ENCODE measurements at regions not wholly inside any gene's neighbourhood (a gene's known extent, or its start where the extent isn't known, plus 50 kb on each side); places are given as distances from the start of the nearest gene placed in this dataset.
"Not testable (repeated sequence)": the region's sequence is repeated elsewhere in the genome, so short reads cannot be mapped to it uniquely, and the experiment has no call there.

DNA sequence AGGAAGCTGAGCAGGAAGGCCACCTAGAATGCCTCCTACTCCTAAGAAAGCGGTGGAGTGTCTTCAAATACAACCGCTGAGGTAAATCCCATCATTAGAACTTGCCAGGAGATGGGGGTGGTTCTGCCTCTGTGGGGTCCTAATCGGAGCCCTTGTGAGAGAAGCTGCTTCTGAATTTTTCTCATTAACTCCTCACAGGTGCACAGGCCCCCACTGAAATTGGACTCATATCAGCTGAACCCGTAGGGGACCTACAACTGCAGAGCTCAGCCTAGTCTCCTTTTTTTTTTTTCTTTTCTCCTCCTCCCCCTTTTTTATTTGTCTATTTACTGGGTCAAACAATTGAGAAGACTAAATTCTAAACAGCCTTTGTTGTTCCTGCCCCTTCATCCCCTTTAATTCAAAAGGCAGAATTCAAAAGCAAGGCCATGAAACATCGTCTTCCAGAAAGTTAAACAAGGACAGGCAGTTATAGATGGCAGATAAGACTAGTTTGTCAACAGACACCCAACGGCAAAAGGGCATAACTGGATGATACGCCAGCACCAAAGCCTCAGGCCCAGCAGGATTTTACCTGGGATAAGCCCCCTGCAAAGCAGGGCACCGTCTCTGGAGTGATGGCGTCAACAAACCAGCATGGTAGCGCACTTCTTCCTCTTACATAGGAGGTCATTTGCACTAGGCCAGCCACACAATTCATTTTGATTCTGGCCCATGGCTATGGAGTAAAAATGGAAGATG is 213.7 kb upstream of the HES1 start:
- Histone ChIP-seq H3K4me1 (ENCODE audit: control insufficient read depth in 4 of 4, insufficient read depth in 4 of 4, low read length in 3 of 4) (no peaks in the 10 kb centered on the region), H3K9me3 (ENCODE audit: control insufficient read depth in 4 of 4, low read length in 3 of 4) (peaks cover 0 to 2% (median 0%) of the 10 kb centered on the region in 4 donors), H3K27me3 (ENCODE audit: control insufficient read depth in 4 of 4, insufficient read depth in 4 of 4, low read length in 3 of 4) (no peaks in the 10 kb centered on the region), H3K27ac (ENCODE audit: low read depth in 1 of 2, low read length in 2 of 2) (no peak overlapping the region), H3K4me3 (ENCODE audit: low read depth in 1 of 3, low read length in 3 of 3) (no peak overlapping the region), H3K9ac (ENCODE audit: low read depth in 1 of 2, low read length in 2 of 2) (no peak overlapping the region), H3K36me3 (ENCODE audit: control insufficient read depth in 4 of 4, insufficient read depth in 3 of 4, low read depth in 1 of 4, low read length in 3 of 4) (no peaks in the 10 kb centered on the region)
- DNase-seq (ENCODE audit: low spot score) = no peak
- TF ChIP-seq SP1 (IDR thresholded peaks at IDR 0.05) = no peak
- TF ChIP-seq TAF1 (conservative IDR thresholded peaks at IDR 0.05) = no peak
- TF ChIP-seq HNF4A (conservative IDR thresholded peaks at IDR 0.05) = no peak
- TF ChIP-seq FOXA2 (IDR thresholded peaks at IDR 0.05) = no peak
- TF ChIP-seq, protein P1, sequence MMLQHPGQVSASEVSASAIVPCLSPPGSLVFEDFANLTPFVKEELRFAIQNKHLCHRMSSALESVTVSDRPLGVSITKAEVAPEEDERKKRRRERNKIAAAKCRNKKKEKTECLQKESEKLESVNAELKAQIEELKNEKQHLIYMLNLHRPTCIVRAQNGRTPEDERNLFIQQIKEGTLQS (IDR thresholded peaks at IDR 0.05) = no peak
- TF ChIP-seq, protein P2, sequence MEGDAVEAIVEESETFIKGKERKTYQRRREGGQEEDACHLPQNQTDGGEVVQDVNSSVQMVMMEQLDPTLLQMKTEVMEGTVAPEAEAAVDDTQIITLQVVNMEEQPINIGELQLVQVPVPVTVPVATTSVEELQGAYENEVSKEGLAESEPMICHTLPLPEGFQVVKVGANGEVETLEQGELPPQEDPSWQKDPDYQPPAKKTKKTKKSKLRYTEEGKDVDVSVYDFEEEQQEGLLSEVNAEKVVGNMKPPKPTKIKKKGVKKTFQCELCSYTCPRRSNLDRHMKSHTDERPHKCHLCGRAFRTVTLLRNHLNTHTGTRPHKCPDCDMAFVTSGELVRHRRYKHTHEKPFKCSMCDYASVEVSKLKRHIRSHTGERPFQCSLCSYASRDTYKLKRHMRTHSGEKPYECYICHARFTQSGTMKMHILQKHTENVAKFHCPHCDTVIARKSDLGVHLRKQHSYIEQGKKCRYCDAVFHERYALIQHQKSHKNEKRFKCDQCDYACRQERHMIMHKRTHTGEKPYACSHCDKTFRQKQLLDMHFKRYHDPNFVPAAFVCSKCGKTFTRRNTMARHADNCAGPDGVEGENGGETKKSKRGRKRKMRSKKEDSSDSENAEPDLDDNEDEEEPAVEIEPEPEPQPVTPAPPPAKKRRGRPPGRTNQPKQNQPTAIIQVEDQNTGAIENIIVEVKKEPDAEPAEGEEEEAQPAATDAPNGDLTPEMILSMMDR (IDR thresholded peaks at IDR 0.05; ENCODE audit: low read depth, low read length, missing input control) = no peak
- no peak for TF ChIP-seq EGR1 (IDR thresholded peaks at IDR 0.05; ENCODE audit: low read depth in 2 of 2)
- TF ChIP-seq NR2F2 (IDR thresholded peaks at IDR 0.05) = no peak
- no peak for TF ChIP-seq RXRA (IDR thresholded peaks at IDR 0.05)
- TF ChIP-seq HNF4G (IDR thresholded peaks at IDR 0.05) = no peak
- TF ChIP-seq FOXA1 (IDR thresholded peaks at IDR 0.05) = no peak
- no peak for TF ChIP-seq RAD21 (IDR thresholded peaks at IDR 0.05)
- no peak for TF ChIP-seq GABPA (IDR thresholded peaks at IDR 0.05 in 1 of 2, conservative IDR thresholded peaks at IDR 0.05 in 1 of 2)
- TF ChIP-seq JUND (IDR thresholded peaks at IDR 0.05) = no peak
- TF ChIP-seq, protein P3, sequence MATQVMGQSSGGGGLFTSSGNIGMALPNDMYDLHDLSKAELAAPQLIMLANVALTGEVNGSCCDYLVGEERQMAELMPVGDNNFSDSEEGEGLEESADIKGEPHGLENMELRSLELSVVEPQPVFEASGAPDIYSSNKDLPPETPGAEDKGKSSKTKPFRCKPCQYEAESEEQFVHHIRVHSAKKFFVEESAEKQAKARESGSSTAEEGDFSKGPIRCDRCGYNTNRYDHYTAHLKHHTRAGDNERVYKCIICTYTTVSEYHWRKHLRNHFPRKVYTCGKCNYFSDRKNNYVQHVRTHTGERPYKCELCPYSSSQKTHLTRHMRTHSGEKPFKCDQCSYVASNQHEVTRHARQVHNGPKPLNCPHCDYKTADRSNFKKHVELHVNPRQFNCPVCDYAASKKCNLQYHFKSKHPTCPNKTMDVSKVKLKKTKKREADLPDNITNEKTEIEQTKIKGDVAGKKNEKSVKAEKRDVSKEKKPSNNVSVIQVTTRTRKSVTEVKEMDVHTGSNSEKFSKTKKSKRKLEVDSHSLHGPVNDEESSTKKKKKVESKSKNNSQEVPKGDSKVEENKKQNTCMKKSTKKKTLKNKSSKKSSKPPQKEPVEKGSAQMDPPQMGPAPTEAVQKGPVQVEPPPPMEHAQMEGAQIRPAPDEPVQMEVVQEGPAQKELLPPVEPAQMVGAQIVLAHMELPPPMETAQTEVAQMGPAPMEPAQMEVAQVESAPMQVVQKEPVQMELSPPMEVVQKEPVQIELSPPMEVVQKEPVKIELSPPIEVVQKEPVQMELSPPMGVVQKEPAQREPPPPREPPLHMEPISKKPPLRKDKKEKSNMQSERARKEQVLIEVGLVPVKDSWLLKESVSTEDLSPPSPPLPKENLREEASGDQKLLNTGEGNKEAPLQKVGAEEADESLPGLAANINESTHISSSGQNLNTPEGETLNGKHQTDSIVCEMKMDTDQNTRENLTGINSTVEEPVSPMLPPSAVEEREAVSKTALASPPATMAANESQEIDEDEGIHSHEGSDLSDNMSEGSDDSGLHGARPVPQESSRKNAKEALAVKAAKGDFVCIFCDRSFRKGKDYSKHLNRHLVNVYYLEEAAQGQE (IDR thresholded peaks at IDR 0.05) = no peak
- WGBS = 88% methylated on average over 10 of the region's 10 CpGs

DNA sequence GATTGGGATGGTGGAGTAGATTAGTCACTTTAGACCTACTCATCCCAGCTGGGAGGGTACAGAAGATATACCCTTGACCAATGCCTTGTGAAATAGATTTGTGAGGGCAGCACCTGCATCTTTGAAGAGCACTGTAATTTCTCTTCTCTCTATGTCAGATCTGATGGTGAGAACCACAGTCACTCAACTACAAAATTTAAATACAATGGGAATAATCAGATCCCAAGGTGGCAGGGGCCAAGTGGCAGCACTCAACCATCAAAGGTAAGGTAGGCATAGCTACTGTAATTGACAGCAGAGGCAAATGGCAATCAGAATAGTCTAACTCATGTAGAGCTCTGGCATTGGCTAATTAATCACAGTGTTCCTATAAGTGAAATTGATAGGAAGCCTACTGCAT is 212.0 kb upstream of the HES1 start:
- not testable (repeated sequence) for H3K27ac ChIP-seq (ENCODE audit: low read depth in 1 of 2, low read length in 2 of 2); H3K4me1 ChIP-seq (ENCODE audit: control insufficient read depth in 4 of 4, insufficient read depth in 4 of 4, low read length in 3 of 4); H3K9me3 ChIP-seq (ENCODE audit: control insufficient read depth in 4 of 4, low read length in 3 of 4); H3K4me3 ChIP-seq (ENCODE audit: low read depth in 1 of 3, low read length in 3 of 3); DNase-seq (ENCODE audit: low spot score); H3K27me3 ChIP-seq (ENCODE audit: control insufficient read depth in 4 of 4, insufficient read depth in 4 of 4, low read length in 3 of 4); H3K9ac ChIP-seq (ENCODE audit: low read depth in 1 of 2, low read length in 2 of 2); H3K36me3 ChIP-seq (ENCODE audit: control insufficient read depth in 4 of 4, insufficient read depth in 3 of 4, low read depth in 1 of 4, low read length in 3 of 4)

DNA sequence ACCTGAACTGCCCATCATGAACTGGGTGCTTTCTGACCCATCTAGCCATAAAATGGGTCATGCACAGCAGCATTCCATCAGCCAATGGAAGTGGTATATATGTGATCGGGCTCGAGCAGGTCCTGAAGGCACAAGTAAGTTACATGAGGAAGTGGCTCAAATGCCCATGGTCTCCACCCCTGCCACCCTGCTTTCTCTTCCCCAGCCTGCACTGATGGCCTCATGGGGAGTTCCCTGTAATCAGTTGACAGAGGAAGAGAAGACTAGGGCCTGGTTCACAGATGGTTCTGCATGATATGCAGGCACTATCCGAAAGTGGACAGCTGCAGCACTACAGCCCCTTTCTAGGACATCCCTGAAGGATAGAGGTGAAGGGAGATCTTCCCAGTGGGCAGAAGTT is 209.9 kb upstream of the HES1 start:
- not testable (repeated sequence) for H3K4me1 ChIP-seq (ENCODE audit: control insufficient read depth in 4 of 4, insufficient read depth in 4 of 4, low read length in 3 of 4); H3K9ac ChIP-seq (ENCODE audit: low read depth in 1 of 2, low read length in 2 of 2); H3K27ac ChIP-seq (ENCODE audit: low read depth in 1 of 2, low read length in 2 of 2); H3K4me3 ChIP-seq (ENCODE audit: low read depth in 1 of 3, low read length in 3 of 3); H3K9me3 ChIP-seq (ENCODE audit: control insufficient read depth in 4 of 4, low read length in 3 of 4); H3K36me3 ChIP-seq (ENCODE audit: control insufficient read depth in 4 of 4, insufficient read depth in 3 of 4, low read depth in 1 of 4, low read length in 3 of 4); H3K27me3 ChIP-seq (ENCODE audit: control insufficient read depth in 4 of 4, insufficient read depth in 4 of 4, low read length in 3 of 4)
- peak; percentile 50 for DNase-seq (ENCODE audit: low spot score)
- WGBS = 88% methylated on average over 3 of the region's 3 CpGs

DNA sequence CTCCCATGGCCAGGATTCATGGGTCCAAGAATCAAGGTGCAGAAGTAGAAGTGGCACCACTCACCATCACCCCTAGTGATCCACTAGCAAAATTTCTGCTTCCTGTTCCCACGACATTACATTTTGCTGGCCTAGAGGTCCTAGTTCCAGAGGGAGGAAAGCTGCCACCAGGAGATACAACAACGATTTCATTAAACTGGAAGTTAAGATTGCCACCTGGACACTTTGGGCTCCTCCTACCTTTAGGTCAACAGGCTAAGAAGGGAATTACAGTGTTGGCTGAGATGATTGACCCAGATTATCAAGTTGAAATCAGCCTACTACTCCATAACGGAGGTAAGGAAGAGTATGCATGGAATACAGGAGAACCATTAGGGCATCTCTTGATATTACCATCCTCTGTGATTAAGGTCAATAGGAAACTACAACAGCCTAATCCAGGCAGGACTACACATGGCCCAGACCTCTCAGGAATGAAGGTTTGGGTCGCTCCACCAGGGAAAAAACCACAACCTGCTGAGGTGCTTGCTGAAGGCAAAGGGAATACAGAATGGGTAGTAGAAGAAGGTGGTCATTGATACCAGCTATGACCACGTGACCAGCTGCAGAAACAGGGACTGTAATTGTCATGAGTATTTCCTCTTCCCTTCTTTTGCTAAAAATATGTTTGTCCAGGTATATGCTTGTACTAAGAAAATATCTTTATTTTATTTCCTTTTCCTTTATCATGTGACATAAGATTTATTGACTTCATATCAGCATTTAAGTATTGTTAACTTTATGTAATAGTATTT is 208.3 kb upstream of the HES1 start:
- not testable (repeated sequence) for H3K4me1 ChIP-seq (ENCODE audit: control insufficient read depth in 4 of 4, insufficient read depth in 4 of 4, low read length in 3 of 4)
- WGBS = 88% methylated on average over 5 of the region's 5 CpGs

More for the DNA sequence above, 208.3 kb upstream of the HES1 start:
- H3K36me3 ChIP-seq (ENCODE audit: control insufficient read depth in 4 of 4, insufficient read depth in 3 of 4, low read depth in 1 of 4, low read length in 3 of 4); H3K9ac ChIP-seq (ENCODE audit: low read depth in 1 of 2, low read length in 2 of 2); DNase-seq (ENCODE audit: low spot score); H3K4me3 ChIP-seq (ENCODE audit: low read depth in 1 of 3, low read length in 3 of 3); H3K27me3 ChIP-seq (ENCODE audit: control insufficient read depth in 4 of 4, insufficient read depth in 4 of 4, low read length in 3 of 4); H3K9me3 ChIP-seq (ENCODE audit: control insufficient read depth in 4 of 4, low read length in 3 of 4); H3K27ac ChIP-seq (ENCODE audit: low read depth in 1 of 2, low read length in 2 of 2): not testable (repeated sequence)

Data from liver (tissue), 8 donors.